ENCODE measurements at regions not wholly inside any gene's neighbourhood (a gene's known extent, or its start where the extent isn't known, plus 50 kb on each side); places are given as distances from the start of the nearest gene placed in this dataset.
"Not testable (repeated sequence)": the region's sequence is repeated elsewhere in the genome, so short reads cannot be mapped to it uniquely, and the experiment has no call there.

DNA sequence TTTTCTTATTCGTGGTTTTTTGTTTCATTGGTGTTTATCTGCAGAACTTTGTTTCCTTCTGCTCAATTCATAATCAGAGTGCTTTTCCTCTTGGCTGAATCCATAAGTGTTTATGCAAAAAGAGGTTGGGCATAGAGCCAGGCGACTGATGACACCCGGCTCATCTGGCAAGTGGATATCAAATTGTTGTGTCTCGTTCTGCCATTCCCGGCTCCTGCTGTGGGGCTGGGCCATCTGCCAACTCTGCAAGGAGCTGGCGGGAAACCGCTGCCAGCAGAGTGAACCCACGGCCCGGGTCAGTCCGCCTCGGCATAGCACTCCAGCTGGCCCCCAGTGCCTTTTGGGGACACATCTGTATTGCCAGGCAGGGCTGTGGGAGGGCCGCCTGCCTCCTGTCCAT lies 83.0 kb upstream of the ROPN1B start:
- DNase-seq; in situ Hi-C loops (cut with HindIII; ENCODE audit: low pct_ligation_motif_present, low pct_unique_long_range_greater_than_20kb, low sequenced_read_pairs): not testable (repeated sequence)

DNA sequence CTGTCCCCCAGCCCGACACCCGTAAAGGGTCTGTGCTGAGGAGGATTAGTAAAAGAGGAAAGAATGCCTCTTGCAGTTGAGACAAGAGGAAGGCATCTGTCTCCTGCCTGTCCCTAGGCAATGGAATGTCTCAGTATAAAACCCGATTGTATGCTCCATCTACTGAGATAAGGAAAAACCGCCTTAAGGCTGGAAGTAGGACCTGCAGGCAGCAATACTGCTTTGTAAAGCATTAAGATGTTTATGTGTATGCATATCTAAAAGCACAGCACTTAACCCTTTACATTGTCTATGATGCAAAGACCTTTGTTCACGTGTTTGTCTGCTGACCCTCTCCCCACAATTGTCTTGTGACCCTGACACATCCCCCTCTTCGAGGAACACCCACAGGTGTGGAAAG lies 69.8 kb upstream of the ROPN1B start:
- in situ Hi-C loops (cut with HindIII; ENCODE audit: low pct_ligation_motif_present, low pct_unique_long_range_greater_than_20kb, low sequenced_read_pairs) = not testable (repeated sequence)

DNA sequence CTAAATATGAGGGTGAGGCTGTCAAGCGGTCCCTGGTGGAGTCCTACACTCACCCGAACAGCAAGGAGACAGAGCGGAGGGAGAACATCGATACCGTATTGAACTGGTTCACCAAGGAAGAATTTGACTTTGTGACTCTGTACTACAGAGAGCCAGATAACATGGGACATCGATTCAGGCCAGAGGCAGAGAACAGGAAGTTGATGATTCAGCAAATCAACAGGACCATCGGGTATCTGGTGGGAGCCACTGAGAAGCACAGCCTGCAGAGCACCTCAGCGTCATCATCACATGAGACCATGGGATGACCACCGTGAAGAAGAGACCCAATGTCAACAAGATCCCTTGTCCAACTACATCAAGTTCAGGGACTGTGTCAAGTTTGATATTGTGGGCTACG lies 67.5 kb upstream of the ROPN1B start:
- DNase-seq; in situ Hi-C loops (cut with HindIII; ENCODE audit: low pct_ligation_motif_present, low pct_unique_long_range_greater_than_20kb, low sequenced_read_pairs): not testable (repeated sequence)

More for the DNA sequence above, 69.8 kb upstream of the ROPN1B start:
- not testable (repeated sequence) for DNase-seq

DNA sequence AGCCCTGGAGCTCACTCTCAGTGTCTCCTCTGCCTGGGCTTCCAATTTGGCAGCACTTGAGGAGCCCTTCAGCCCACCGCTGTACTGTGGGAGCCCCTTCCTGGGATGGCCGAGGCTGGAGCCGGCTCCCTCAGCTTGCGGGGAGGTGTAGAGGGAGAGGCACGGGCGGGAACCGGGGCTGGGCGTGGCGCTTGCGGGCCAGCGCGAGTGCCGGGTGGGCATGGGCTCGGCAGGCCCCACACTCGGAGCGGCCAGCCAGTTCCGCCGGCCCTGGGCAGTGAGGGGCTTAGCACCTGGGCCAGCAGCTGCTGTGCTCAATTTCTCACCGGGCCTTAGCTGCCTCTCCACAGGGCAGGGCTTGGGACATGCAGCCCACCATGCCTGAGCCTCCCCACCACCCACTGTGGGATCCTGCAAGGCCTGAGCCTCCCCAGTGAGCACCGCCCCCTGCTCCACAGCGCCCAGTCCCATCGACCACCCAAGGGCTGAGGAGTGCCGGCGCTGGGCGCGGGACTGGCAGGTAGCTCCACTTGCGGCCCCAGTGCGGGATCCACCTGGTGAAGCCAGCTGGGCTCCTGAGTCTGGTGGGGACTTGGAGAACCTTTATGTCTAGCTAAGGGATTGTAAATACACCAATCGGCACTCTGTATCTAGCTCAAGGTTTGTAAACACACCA lies 65.1 kb upstream of the ROPN1B start:
- in situ Hi-C loops (cut with HindIII; ENCODE audit: low pct_ligation_motif_present, low pct_unique_long_range_greater_than_20kb, low sequenced_read_pairs) = not testable (repeated sequence)

DNA sequence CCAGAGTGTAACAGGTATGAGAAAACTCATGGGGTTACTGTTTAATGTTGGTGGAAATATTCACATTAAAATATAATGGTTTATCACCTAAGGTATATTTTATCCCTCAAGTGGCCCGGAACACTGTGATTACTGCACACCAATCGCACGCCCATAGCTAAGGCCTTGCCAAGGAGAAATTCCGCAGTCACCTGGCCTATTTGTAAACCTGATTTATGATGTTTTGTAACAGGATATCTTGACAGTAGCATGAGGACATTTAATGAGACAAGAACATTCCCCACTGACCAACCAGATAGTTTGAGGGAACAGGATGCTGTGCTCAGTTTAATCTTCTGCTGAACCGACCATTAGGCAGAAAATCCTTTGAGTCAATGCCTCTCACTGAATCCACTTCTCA lies 61.7 kb upstream of the ROPN1B start:
- in situ Hi-C loops (cut with HindIII; ENCODE audit: low pct_ligation_motif_present, low pct_unique_long_range_greater_than_20kb, low sequenced_read_pairs); DNase-seq: not testable (repeated sequence)

More for the DNA sequence above, 65.1 kb upstream of the ROPN1B start:
- DNase-seq = not testable (repeated sequence)

DNA sequence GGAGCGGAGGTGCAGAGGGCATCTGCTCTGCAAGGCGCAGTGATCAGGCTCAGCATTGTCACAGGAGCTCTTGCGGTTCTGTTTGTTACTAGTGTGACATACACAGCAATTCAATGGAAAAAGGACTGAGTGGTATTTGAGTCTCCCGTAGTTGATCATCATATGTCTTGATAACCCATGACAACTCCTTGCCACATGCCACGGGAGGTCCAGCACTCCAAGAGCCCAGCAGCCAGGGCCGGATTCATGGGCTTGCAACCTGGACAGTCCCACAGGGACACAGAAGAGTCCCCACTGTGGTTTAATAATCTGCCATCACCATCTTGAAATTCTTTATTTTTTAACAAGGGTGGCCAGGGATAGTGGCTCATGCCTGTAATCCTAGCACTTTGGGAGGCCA lies 58.1 kb upstream of the ROPN1B start:
- DNase-seq; in situ Hi-C loops (cut with HindIII; ENCODE audit: low pct_ligation_motif_present, low pct_unique_long_range_greater_than_20kb, low sequenced_read_pairs): not testable (repeated sequence)

DNA sequence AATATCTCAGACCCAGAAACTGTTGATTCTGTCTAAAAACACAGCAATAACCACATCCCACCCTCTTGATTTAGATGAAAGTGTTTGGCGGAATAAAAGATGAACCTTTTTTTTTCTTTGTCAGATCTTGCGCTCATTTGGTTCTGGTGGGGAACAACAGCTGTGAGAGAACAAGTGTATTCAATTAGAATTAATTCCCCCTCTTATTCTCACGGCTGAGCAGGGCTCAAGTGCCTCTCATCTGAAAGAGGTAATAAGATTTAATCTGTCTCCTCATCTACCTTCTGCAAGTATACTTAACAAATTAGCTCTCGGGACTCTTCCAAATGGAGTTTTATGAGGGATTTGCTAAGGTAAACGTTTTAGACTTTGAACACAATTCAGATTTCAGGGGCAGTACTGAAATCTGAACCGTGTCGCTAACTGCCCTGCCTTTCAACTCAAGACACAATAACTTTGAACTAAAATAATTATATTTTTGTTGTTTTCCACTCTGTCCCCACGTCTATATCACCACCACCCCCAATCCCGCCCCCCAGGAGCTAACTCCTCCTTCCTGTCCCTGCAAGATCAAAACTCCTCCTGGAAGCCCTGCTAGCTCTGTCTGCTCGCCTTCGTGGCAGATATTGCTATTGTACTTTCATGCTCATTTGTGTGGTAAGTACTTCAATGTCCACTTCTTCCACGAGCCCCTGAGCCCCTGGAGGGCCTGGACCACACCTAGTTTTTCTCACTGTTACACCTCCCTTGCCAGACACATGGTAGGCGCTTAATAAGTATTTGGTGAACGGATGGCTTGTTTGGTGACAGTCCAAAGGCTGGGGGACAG lies 54.2 kb upstream of the ROPN1B start:
- DNase-seq; in situ Hi-C loops (cut with HindIII; ENCODE audit: low pct_ligation_motif_present, low pct_unique_long_range_greater_than_20kb, low sequenced_read_pairs): not testable (repeated sequence)

DNA sequence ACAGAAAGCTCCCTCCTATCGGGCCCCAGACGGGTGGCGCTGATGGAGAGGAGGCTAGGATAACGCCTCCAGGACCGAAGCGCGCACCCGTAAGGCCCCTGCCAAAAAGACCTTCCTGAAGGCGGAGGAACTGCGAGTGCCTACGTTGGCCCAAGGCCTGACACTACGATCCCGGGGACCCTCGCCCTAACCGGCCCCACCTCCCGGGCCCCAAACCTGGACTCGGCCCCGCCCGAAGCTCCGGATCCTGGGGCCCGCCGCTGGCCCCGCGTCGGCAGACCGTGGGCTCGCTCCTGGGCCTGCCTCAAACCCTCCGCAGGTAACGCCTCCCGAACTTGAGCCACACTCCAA lies 53.6 kb upstream of the ROPN1B start:
- DNase-seq = peak; percentile 7
- in situ Hi-C loops (cut with HindIII; ENCODE audit: low pct_ligation_motif_present, low pct_unique_long_range_greater_than_20kb, low sequenced_read_pairs) = not testable (repeated sequence)

DNA sequence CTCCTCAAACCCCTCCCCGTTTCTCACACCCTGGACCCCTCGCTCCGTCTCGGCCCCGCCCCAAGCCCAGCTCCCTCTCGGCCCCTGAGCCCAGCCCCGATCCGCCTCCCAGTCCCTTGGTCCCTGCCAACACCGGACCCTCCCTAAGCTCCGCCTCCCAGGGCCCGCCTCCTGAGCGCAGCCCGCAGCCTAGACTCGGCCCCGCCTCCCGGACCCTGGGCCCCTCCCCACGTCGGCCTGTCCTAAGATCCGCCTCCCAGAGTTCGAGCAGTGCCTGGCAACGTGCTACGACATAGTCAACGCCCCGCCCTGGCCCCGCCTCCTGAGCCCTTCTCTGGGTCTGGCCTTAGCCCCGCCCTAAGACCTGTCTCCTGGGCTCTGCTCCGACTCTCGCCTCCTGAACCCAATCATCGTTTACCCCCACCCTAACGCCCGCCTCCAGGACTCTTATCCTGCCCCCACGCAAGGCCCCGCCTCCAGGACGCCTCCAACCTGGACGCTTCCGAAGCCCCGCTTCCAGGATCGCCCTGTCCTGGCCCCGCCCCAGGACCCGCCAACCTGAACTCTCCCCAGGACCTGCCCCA lies 53.1 kb upstream of the ROPN1B start:
- peak; percentile 95 for DNase-seq
- in situ Hi-C loops (cut with HindIII; ENCODE audit: low pct_ligation_motif_present, low pct_unique_long_range_greater_than_20kb, low sequenced_read_pairs) = not testable (repeated sequence)

DNA sequence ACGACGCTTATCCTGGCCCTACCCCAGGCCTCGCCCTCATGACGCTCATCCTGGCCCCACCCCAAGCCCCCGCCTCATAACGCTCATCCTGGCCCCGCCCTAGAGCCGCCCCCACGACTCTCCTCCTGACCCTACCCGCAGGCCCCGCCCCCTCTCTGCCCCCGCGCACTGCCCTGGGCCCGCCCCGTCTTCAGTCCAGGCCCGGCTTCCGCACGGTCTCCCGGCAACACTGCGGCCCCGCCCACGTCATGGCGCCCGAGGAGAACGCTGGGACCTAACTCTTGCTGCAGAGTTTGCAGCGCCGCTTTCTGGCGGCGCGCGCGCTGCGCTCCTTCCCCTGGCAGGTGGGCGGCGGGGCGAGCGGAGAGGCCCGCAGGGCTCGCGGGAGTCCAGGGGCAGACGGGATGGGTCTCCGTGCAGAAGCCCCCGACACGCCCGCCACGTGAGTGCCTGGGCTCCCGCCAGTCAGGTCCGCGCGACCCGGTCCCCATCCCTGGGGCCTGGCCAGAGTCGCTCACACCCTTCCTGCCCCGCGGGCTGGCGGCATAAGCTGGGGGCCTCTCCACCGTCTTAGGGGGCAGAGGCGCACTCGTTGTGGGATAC lies 52.5 kb upstream of the ROPN1B start:
- in situ Hi-C loops (cut with HindIII; ENCODE audit: low pct_ligation_motif_present, low pct_unique_long_range_greater_than_20kb, low sequenced_read_pairs) = no loop called here
- peak; percentile 88 for DNase-seq

DNA sequence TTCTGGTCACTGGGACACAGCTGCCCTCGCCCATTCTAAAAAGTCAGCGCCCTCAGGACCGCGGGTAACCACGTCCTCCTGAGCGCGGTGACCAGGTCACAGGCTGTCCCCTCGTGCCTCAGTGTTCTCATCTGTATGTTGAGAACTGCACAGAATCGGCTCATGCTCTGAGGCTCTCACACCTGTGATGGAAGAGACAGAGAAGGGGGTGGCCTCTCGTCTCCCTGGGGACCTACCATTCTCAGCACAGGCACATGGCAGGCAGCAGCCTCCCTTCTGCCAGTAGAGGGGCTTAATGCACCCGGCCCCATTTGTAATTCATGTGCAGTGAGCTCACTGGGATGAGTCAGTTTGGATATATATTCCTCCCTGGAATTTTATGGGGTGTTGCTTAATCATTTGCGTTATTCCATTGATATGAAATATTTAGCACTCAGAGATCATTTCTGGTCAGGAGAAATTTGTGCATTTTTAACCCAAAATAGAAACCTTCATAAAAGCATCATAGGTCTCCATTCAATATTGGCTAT lies 51.9 kb upstream of the ROPN1B start:
- DNase-seq = peak; percentile 53
- in situ Hi-C loops (cut with HindIII; ENCODE audit: low pct_ligation_motif_present, low pct_unique_long_range_greater_than_20kb, low sequenced_read_pairs) = not testable (repeated sequence)

DNA sequence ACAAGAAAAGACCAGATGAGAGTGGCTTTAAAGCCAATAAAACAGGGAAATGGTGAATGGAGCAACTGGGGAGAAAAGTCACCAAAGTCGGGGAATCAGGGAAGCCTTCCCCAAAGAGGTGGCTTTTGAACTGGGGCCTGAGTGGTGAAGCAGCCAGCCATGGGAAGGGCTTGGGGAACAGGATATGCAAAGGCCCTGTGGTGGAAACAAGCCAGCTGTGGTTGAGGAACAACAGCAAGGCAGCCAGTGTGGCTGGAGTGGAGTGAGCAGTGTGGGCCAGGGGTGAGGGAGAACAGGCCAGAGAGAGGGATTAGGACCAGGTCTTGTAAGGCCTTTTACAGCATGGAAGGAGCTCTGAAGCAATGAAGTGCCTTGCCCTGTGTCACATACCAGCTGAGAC lies 51.0 kb upstream of the ROPN1B start:
- in situ Hi-C loops (cut with HindIII; ENCODE audit: low pct_ligation_motif_present, low pct_unique_long_range_greater_than_20kb, low sequenced_read_pairs) = not testable (repeated sequence)

DNA sequence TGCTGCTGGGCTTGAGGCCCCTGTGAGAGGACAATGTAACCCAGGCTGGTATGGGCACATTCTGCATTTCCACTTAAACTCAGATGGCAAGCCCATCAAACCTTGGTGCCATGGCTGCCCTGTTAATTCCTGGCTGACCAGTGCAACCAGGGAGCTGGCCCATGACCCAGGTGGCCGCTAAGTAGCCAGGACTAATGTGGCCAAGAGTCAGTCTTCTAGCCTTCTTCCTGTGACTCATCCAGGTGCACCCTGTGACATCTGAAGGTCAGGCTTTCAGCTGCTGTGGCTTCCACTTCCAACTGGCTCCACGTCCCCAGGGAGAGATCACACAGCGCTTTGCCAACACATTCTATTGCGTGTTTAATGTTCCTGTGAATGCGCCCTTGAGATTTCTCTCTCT lies 50.5 kb upstream of the ROPN1B start:
- in situ Hi-C loops (cut with HindIII; ENCODE audit: low pct_ligation_motif_present, low pct_unique_long_range_greater_than_20kb, low sequenced_read_pairs); DNase-seq: not testable (repeated sequence)

More for the DNA sequence above, 51.0 kb upstream of the ROPN1B start:
- not testable (repeated sequence) for DNase-seq

DNA sequence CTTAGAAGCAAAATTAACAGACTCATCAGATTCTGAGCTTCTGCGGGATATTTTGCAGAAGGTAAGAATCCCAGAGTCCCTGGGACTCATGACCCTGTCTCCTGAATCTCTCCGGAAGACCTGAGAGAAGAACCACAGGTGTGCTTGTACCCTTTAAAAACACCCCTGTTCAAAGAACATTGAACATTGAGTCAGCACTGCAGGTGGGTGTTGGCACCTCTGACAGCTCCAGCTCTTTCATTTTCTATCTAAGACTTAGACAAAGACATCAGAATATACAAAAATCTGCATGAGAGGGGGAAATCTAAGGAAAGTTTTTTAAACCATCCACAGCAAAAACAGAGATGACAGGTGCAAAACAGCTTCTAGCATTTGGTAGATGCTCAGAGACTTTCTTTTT lies 50.1 kb upstream of the ROPN1B start:
- DNase-seq; in situ Hi-C loops (cut with HindIII; ENCODE audit: low pct_ligation_motif_present, low pct_unique_long_range_greater_than_20kb, low sequenced_read_pairs): not testable (repeated sequence)

Measured in ACHN (cell line).